ENCODE measurements at regions not wholly inside any gene's neighbourhood (a gene's known extent, or its start where the extent isn't known, plus 50 kb on each side); places are given as distances from the start of the nearest gene placed in this dataset.
"Not testable (repeated sequence)": the region's sequence is repeated elsewhere in the genome, so short reads cannot be mapped to it uniquely, and the experiment has no call there.

- Histone ChIP-seq H3K4me2 (ENCODE audit: low read length) (no peak overlapping the region), H3K36me3 (ENCODE audit: control insufficient read depth in 1 of 2, insufficient read depth in 2 of 2, low read length in 2 of 2) (no peaks in the 10 kb centered on the region), H3K79me2 (ENCODE audit: insufficient read depth, low read length) (no peaks in the 10 kb centered on the region), H3K27ac (ENCODE audit: low read depth, low read length) (no peak overlapping the region), H3K9me3 (ENCODE audit: control insufficient read depth in 1 of 2, insufficient read depth in 1 of 2, low read depth in 1 of 2, low read length in 2 of 2) (no peaks in the 10 kb centered on the region), H3K4me1 (ENCODE audit: control insufficient read depth in 1 of 2, insufficient read depth in 2 of 2, low read length in 2 of 2) (no peaks in the 10 kb centered on the region), H3K9ac (ENCODE audit: low read length) (no peak overlapping the region), H2AFZ (ENCODE audit: low read depth, low read length, poor library complexity, severe bottlenecking) (no peak overlapping the region), H3K27me3 (ENCODE audit: insufficient read depth, low read length) (peaks cover 38% of the 10 kb centered on the region; the same call in 1 of the 2 replicates), H3K4me3 (replicated peaks in 1 of 2; ENCODE audit: low read depth in 1 of 2, low read length in 2 of 2) (no peak overlapping the region), H4K20me1 (ENCODE audit: insufficient read depth) (no peaks in the 10 kb centered on the region), H3K9me2 (ENCODE audit: insufficient read depth) (no peaks in the 10 kb centered on the region)
- BruUV-seq (replicated peaks) = no TSS peak
- no peak for ATAC-seq
- intact Hi-C loops (cut with micrococcal nuclease) = no loop called here
- no peak for TF ChIP-seq TCF7L2 (IDR thresholded peaks at IDR 0.05; ENCODE audit: borderline replicate concordance, extremely low read depth, insufficient read depth, insufficient read length)
- no peak for TF ChIP-seq POLR2A (IDR thresholded peaks at IDR 0.05; ENCODE audit: borderline replicate concordance, extremely low read depth, insufficient read depth, insufficient read length)
- TF ChIP-seq SIN3A (IDR thresholded peaks at IDR 0.05; ENCODE audit: low read depth) = no peak
- TF ChIP-seq EGR1 (IDR thresholded peaks at IDR 0.05; ENCODE audit: low read depth) = no peak
- TF ChIP-seq REST (IDR thresholded peaks at IDR 0.05; ENCODE audit: low read depth) = no peak
- no peak for TF ChIP-seq EZH2 (IDR thresholded peaks at IDR 0.05)
- TF ChIP-seq ELF1 (IDR thresholded peaks at IDR 0.05; ENCODE audit: borderline replicate concordance, low read depth) = no peak
- POLR2A ChIA-PET = no interaction called here
- no peak for DNase-seq (ENCODE audit: low read depth, low spot score)
- RAD21 ChIA-PET (ENCODE audit: low non-redundant PET in 1 of 2, low total read pairs in 2 of 2, uncharacterized antibody in 2 of 2, unreplicated experiment in 2 of 2) = no interaction called here
- CTCF ChIA-PET = no interaction called here
These were observed 72.9 kb upstream of the IRX4 start for GRCh38 chr5:1955586-1955985.

GRCh38 chr5:1953710-1954109 is 71.0 kb upstream of the IRX4 start:
- BruUV-seq (replicated peaks) = not testable (repeated sequence)

More at GRCh38 chr5:1953710-1954109, 71.0 kb upstream of the IRX4 start:
- H3K4me1 ChIP-seq (ENCODE audit: control insufficient read depth in 1 of 2, insufficient read depth in 2 of 2, low read length in 2 of 2); POLR2A ChIA-PET; ATAC-seq; H3K4me3 ChIP-seq (replicated peaks in 1 of 2; ENCODE audit: low read depth in 1 of 2, low read length in 2 of 2); H3K4me2 ChIP-seq (ENCODE audit: low read length); H3K79me2 ChIP-seq (ENCODE audit: insufficient read depth, low read length); RAD21 ChIA-PET (ENCODE audit: low non-redundant PET in 1 of 2, low total read pairs in 2 of 2, uncharacterized antibody in 2 of 2, unreplicated experiment in 2 of 2); H3K9me2 ChIP-seq (ENCODE audit: insufficient read depth); H3K27ac ChIP-seq (ENCODE audit: low read depth, low read length); DNase-seq (ENCODE audit: low read depth, low spot score); H2AFZ ChIP-seq (ENCODE audit: low read depth, low read length, poor library complexity, severe bottlenecking); H3K36me3 ChIP-seq (ENCODE audit: control insufficient read depth in 1 of 2, insufficient read depth in 2 of 2, low read length in 2 of 2); H3K9ac ChIP-seq (ENCODE audit: low read length); CTCF ChIA-PET; intact Hi-C loops (cut with micrococcal nuclease); H4K20me1 ChIP-seq (ENCODE audit: insufficient read depth); H3K9me3 ChIP-seq (ENCODE audit: control insufficient read depth in 1 of 2, insufficient read depth in 1 of 2, low read depth in 1 of 2, low read length in 2 of 2): not testable (repeated sequence)
- peaks cover 31% of the 10 kb centered on the region; the same call in 1 of the 2 replicates for H3K27me3 ChIP-seq (ENCODE audit: insufficient read depth, low read length)

Data from HCT116 (cell line).